Upper lobe of right lung (tissue), 1 donor: ENCODE measurements at regions not wholly inside any gene's neighbourhood (a gene's known extent, or its start where the extent isn't known, plus 50 kb on each side); places are given as distances from the start of the nearest gene placed in this dataset.

Experiments used
- ATAC-seq: fragments of 200-7000 bp; cut with Tn5 transposase; one replicate; pipeline ENCODE4 v1.9.1; 2020; ENCODE audit warnings: mild to moderate bottlenecking, moderate library complexity
- DNase-seq: peaks from one replicate; pipeline ENCODE4 v3.0.0-alpha.2; 2020
- H3K27ac ChIP-seq: fragments of 200-600 bp; one replicate; pipeline ENCODE4 v1.8.0; 2022
- H3K27me3 ChIP-seq: fragments of 200-600 bp; one replicate; pipeline ENCODE4 v1.8.0; 2022; ENCODE audit warnings: mild to moderate bottlenecking
- H3K36me3 ChIP-seq: fragments of 200-600 bp; one replicate; pipeline ENCODE4 v1.8.0; 2022
- H3K4me1 ChIP-seq: fragments of 200-600 bp; one replicate; pipeline ENCODE4 v1.8.0; 2022
- H3K4me3 ChIP-seq: fragments of 200-600 bp; one replicate; pipeline ENCODE4 v1.8.0; 2022; ENCODE audit warnings: mild to moderate bottlenecking
- H3K9me3 ChIP-seq: fragments of 200-600 bp; one replicate; pipeline ENCODE4 v1.8.0; 2022
- CTCF ChIP-seq: fragments of 200-600 bp; IDR thresholded peaks from one replicate; pipeline ENCODE4 v1.8.0; 2022; ENCODE audit warnings: antibody characterized with exemption
- intact Hi-C: fragments of 100-400 bp; cut with DNase I; formaldehyde crosslinking; loops from one replicate; pipeline ENCODE4 v1.11.0; 2022
- donor health status: DM: no; HTN: yes; CAD: no; lungs with severe emphysema.

- ATAC-seq = no peak
Measured at GRCh38 chr9:83146325-83146724, 83.4 kb upstream of the RASEF start.

GRCh38 chr9:83144492-83144891, 81.5 kb upstream of the RASEF start:
- Histone ChIP-seq H3K9me3 (no peaks in the 10 kb centered on the region), H3K27me3 (no peaks in the 10 kb centered on the region), H3K4me1 (no peaks in the 10 kb centered on the region), H3K4me3 (no peak overlapping the region), H3K36me3 (no peaks in the 10 kb centered on the region), H3K27ac (no peak overlapping the region)
- TF ChIP-seq CTCF = no peak
- DNase-seq = no peak
- intact Hi-C loops = no loop called here
- no peak for ATAC-seq

More at GRCh38 chr9:83146325-83146724, 83.4 kb upstream of the RASEF start:
- intact Hi-C loops = no loop called here
- Histone ChIP-seq H3K36me3 (no peaks in the 10 kb centered on the region), H3K4me3 (no peak overlapping the region), H3K9me3 (no peaks in the 10 kb centered on the region), H3K4me1 (no peaks in the 10 kb centered on the region), H3K27me3 (no peaks in the 10 kb centered on the region), H3K27ac (no peak overlapping the region)
- DNase-seq = no peak
- no peak for TF ChIP-seq CTCF

GRCh38 chr9:83142389-83142788, 79.4 kb upstream of the RASEF start:
- DNase-seq = no peak
- H3K27ac ChIP-seq = no peak overlapping the region
- no peaks in the 10 kb centered on the region for H3K4me1 ChIP-seq
- H3K9me3 ChIP-seq = no peaks in the 10 kb centered on the region
- H3K36me3 ChIP-seq = no peaks in the 10 kb centered on the region
- H3K27me3 ChIP-seq = no peaks in the 10 kb centered on the region
- intact Hi-C loops = no loop called here
- no peak for ATAC-seq
- no peak overlapping the region for H3K4me3 ChIP-seq
- TF ChIP-seq CTCF = no peak

GRCh38 chr9:83141887-83142286, 78.9 kb upstream of the RASEF start:
- H3K4me1 ChIP-seq = no peaks in the 10 kb centered on the region
- no peak overlapping the region for H3K27ac ChIP-seq
- TF ChIP-seq CTCF = no peak
- no peak overlapping the region for H3K4me3 ChIP-seq
- H3K27me3 ChIP-seq = no peaks in the 10 kb centered on the region
- no peak for ATAC-seq
- no peak for DNase-seq
- no peaks in the 10 kb centered on the region for H3K36me3 ChIP-seq
- no peaks in the 10 kb centered on the region for H3K9me3 ChIP-seq
- intact Hi-C loops = no loop called here

GRCh38 chr9:83140061-83140460, 77.1 kb upstream of the RASEF start:
- no peak for ATAC-seq
- Histone ChIP-seq H3K36me3 (no peaks in the 10 kb centered on the region), H3K27me3 (no peaks in the 10 kb centered on the region), H3K27ac (no peak overlapping the region), H3K9me3 (no peaks in the 10 kb centered on the region), H3K4me3 (no peak overlapping the region), H3K4me1 (no peaks in the 10 kb centered on the region)
- DNase-seq = no peak
- TF ChIP-seq CTCF = no peak
- intact Hi-C loops = no loop called here

GRCh38 chr9:83138422-83139135, 75.6 kb upstream of the RASEF start:
- no peaks in the 10 kb centered on the region for H3K36me3 ChIP-seq
- no peak for DNase-seq
- no peaks in the 10 kb centered on the region for H3K9me3 ChIP-seq
- no peaks in the 10 kb centered on the region for H3K4me1 ChIP-seq
- TF ChIP-seq CTCF = no peak
- ATAC-seq = no peak
- no peaks in the 10 kb centered on the region for H3K27me3 ChIP-seq
- no peak overlapping the region for H3K4me3 ChIP-seq
- intact Hi-C loops = no loop called here
- H3K27ac ChIP-seq = no peak overlapping the region
